ENCODE measurements at regions not wholly inside any gene's neighbourhood (a gene's known extent, or its start where the extent isn't known, plus 50 kb on each side); places are given as distances from the start of the nearest gene placed in this dataset.
"Not testable (repeated sequence)": the region's sequence is repeated elsewhere in the genome, so short reads cannot be mapped to it uniquely, and the experiment has no call there.

DNA sequence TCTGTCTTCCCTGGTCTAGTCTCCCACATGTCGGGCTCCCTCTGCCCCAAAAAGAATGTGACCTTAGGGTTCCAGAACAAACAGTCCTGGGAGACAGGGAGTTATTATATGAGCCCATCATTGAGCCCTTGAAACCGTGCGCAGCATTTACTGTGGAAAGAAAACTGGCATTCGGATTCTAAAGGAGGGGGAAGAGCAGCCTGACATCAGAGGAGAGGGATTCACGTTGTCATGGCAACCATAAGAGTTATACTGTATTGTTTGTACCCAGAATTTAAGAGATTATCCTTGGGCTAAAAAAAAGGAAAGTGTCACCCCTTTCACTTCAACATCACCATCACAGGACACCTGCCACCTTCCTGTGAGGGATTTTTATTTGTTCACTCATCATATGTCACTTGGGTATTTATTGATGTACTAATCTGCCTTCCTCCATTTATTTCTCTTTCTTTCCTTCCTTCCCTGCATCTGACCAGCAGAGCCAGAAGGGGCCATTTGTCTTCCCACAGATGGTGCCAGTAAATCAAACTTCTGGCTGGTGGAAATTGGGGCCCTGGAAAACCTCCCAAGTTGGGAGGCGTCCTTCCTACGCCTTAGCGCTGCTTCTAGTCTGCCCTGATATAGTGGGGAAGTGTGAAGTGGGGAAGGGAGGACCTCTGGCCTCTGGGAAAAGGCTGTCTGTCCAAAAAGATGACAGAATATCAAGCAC lies 64.9 kb upstream of the FRMPD3 start:
- Mint-ChIP-seq H3K4me1 (ENCODE audit: low read depth, unreplicated experiment) (no peaks in the 10 kb centered on the region), H3K4me3 (ENCODE audit: low read depth, unreplicated experiment) (no peak overlapping the region), H3K9me3 (ENCODE audit: low read depth, unreplicated experiment) (no peaks in the 10 kb centered on the region), H3K36me3 (ENCODE audit: insufficient read depth, unreplicated experiment) (no peaks in the 10 kb centered on the region), H3K27me3 (ENCODE audit: unreplicated experiment) (peaks cover 60% of the 10 kb centered on the region), H3K27ac (ENCODE audit: unreplicated experiment) (no peak overlapping the region)
- BruUV-seq (replicated peaks) = no TSS peak
- CTCF ChIA-PET = no interaction called here
- intact Hi-C loops (cut with micrococcal nuclease; ENCODE audit: unreplicated experiment) = no loop called here
- TF ChIP-seq, protein P1, sequence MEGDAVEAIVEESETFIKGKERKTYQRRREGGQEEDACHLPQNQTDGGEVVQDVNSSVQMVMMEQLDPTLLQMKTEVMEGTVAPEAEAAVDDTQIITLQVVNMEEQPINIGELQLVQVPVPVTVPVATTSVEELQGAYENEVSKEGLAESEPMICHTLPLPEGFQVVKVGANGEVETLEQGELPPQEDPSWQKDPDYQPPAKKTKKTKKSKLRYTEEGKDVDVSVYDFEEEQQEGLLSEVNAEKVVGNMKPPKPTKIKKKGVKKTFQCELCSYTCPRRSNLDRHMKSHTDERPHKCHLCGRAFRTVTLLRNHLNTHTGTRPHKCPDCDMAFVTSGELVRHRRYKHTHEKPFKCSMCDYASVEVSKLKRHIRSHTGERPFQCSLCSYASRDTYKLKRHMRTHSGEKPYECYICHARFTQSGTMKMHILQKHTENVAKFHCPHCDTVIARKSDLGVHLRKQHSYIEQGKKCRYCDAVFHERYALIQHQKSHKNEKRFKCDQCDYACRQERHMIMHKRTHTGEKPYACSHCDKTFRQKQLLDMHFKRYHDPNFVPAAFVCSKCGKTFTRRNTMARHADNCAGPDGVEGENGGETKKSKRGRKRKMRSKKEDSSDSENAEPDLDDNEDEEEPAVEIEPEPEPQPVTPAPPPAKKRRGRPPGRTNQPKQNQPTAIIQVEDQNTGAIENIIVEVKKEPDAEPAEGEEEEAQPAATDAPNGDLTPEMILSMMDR (IDR thresholded peaks at IDR 0.05; ENCODE audit: unreplicated experiment) = no peak
- no peak for DNase-seq

DNA sequence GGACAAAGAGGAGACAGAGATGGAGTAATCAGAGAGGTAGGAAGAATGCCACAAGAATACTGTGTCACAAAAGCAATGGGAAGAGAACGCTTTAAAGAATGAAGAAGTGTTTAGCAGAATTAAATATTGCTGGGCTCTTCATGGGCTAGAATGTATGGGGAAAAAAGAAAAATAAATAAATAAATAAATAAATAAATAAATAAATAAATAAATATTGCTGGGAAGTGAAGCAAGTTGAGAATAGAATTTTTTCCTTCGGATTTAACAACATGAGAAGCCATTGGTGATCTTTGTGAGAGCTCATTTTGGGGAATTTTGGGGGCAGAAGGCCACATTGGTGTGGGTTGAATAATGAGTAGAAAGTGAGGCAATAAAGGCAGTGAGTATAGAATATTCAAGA lies 59.7 kb upstream of the FRMPD3 start:
- H3K27me3 Mint-ChIP-seq (ENCODE audit: unreplicated experiment) = peaks cover 53% of the 10 kb centered on the region
- H3K4me1 Mint-ChIP-seq (ENCODE audit: low read depth, unreplicated experiment) = no peaks in the 10 kb centered on the region
- DNase-seq = no peak
- no peak overlapping the region for H3K27ac Mint-ChIP-seq (ENCODE audit: unreplicated experiment)
- no peak overlapping the region for H3K4me3 Mint-ChIP-seq (ENCODE audit: low read depth, unreplicated experiment)
- H3K9me3 Mint-ChIP-seq (ENCODE audit: low read depth, unreplicated experiment) = peaks cover 3% of the 10 kb centered on the region
- H3K36me3 Mint-ChIP-seq (ENCODE audit: insufficient read depth, unreplicated experiment) = no peaks in the 10 kb centered on the region
- intact Hi-C loops (cut with micrococcal nuclease; ENCODE audit: unreplicated experiment) = no loop called here
- TF ChIP-seq, protein P1 (IDR thresholded peaks at IDR 0.05; ENCODE audit: unreplicated experiment) = no peak
- no TSS peak for BruUV-seq (replicated peaks)
- CTCF ChIA-PET = no interaction called here

DNA sequence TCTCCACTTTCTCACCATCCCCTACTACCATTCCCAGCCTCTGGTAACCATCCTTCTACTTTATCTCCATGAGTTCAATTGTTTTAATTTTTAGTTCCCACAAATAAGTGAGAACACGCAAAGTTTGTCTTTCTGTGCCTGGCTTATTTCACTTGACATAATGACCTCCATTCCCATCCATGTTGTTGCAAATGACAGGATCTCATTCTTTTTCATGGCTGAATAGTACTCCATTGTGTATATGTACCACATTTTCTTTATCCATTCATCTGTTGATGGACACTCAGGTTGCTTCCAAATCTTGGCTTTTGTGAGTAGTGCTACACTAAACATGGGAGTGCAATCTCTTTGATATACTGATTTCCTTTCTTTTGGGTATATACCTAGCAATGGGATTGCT lies 55.8 kb upstream of the FRMPD3 start:
- H3K36me3 Mint-ChIP-seq (ENCODE audit: insufficient read depth, unreplicated experiment); H3K27ac Mint-ChIP-seq (ENCODE audit: unreplicated experiment); CTCF ChIA-PET; BruUV-seq (replicated peaks); intact Hi-C loops (cut with micrococcal nuclease; ENCODE audit: unreplicated experiment); H3K9me3 Mint-ChIP-seq (ENCODE audit: low read depth, unreplicated experiment); H3K4me3 Mint-ChIP-seq (ENCODE audit: low read depth, unreplicated experiment); DNase-seq; H3K4me1 Mint-ChIP-seq (ENCODE audit: low read depth, unreplicated experiment): not testable (repeated sequence)
- peaks cover 52% of the 10 kb centered on the region for H3K27me3 Mint-ChIP-seq (ENCODE audit: unreplicated experiment)

DNA sequence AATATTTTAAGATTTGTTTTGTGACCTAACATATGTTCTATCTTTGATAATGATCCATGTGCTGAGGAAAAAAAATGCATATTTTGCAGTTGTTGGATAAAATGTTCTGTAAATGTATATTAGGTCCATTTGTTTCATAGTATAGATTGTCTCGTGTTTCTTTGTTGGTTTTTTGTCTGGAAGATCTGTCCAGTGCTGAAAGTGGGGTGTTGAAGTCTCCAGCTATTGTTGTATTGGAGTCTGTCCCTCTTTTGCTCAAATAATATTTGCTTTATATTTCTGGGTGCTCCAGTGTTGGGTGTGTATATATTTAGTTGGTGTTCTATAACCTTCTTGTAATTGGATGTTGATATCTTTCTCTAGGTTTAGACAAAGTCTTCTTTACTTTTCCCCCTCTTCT lies 53.2 kb upstream of the FRMPD3 start:
- no peak overlapping the region for H3K27ac Mint-ChIP-seq (ENCODE audit: unreplicated experiment)
- H3K9me3 Mint-ChIP-seq (ENCODE audit: low read depth, unreplicated experiment) = peaks cover 3% of the 10 kb centered on the region
- peaks cover 34% of the 10 kb centered on the region for H3K27me3 Mint-ChIP-seq (ENCODE audit: unreplicated experiment)
- H3K36me3 Mint-ChIP-seq (ENCODE audit: insufficient read depth, unreplicated experiment) = no peaks in the 10 kb centered on the region
- CTCF ChIA-PET = no interaction called here
- TF ChIP-seq, protein P1 (IDR thresholded peaks at IDR 0.05; ENCODE audit: unreplicated experiment) = no peak
- intact Hi-C loops (cut with micrococcal nuclease; ENCODE audit: unreplicated experiment) = no loop called here
- H3K4me1 Mint-ChIP-seq (ENCODE audit: low read depth, unreplicated experiment) = no peaks in the 10 kb centered on the region
- no peak overlapping the region for H3K4me3 Mint-ChIP-seq (ENCODE audit: low read depth, unreplicated experiment)
- BruUV-seq (replicated peaks) = no TSS peak
- no peak for DNase-seq

DNA sequence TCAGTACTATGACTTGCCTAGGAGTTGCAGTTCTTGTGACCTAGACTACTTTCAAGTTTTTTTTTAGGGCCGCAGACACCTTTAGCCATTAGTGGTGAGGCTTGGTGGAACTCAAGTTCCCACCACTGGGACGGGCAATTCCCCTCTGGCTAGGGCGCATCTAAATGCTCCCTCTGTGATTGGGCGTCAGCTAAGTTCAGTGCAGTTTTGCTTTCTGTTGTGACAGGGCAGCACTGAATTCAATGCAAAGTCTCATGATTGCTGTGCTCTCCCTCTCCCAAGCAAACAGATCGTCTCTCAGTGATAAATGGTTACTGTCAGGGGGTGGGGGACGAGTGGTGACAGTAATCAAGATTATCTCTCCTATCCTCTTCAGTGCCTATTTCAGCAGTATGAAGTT lies 52.7 kb upstream of the FRMPD3 start:
- H3K4me1 Mint-ChIP-seq (ENCODE audit: low read depth, unreplicated experiment) = no peaks in the 10 kb centered on the region
- DNase-seq = no peak
- BruUV-seq (replicated peaks) = no TSS peak
- TF ChIP-seq, protein P1 (IDR thresholded peaks at IDR 0.05; ENCODE audit: unreplicated experiment) = no peak
- H3K27me3 Mint-ChIP-seq (ENCODE audit: unreplicated experiment) = peaks cover 28% of the 10 kb centered on the region
- H3K9me3 Mint-ChIP-seq (ENCODE audit: low read depth, unreplicated experiment) = peaks cover 3% of the 10 kb centered on the region
- intact Hi-C loops (cut with micrococcal nuclease; ENCODE audit: unreplicated experiment) = no loop called here
- no peak overlapping the region for H3K4me3 Mint-ChIP-seq (ENCODE audit: low read depth, unreplicated experiment)
- CTCF ChIA-PET = no interaction called here
- no peaks in the 10 kb centered on the region for H3K36me3 Mint-ChIP-seq (ENCODE audit: insufficient read depth, unreplicated experiment)
- no peak overlapping the region for H3K27ac Mint-ChIP-seq (ENCODE audit: unreplicated experiment)

Data from Calu3 (cell line).